A673 (cell line): ENCODE measurements at regions not wholly inside any gene's neighbourhood (a gene's known extent, or its start where the extent isn't known, plus 50 kb on each side); places are given as distances from the start of the nearest gene placed in this dataset.

Source experiments
- CTCF ChIP-seq: fragments of 300-800, 200-600 bp; sonication (generic); conservative IDR thresholded peaks from 2 replicates; pipeline ENCODE4 v1.5.1; 2017; ENCODE audit warnings: low read depth, mild to moderate bottlenecking, antibody characterized with exemption, low read length, moderate library complexity, mixed read lengths
- EZH2 ChIP-seq: fragments of 200-600 bp; sonication (generic); IDR thresholded peaks from 2 replicates; pipeline ENCODE4 v1.6.1; 2017; ENCODE audit warnings: borderline replicate concordance, low read depth, mild to moderate bottlenecking, mixed read lengths, antibody characterized with exemption, low read length; ENCODE audit not compliant: poor library complexity, severe bottlenecking

- no peak for TF ChIP-seq CTCF
- TF ChIP-seq EZH2, result no peak
Observed at GRCh38 chr10:21056461-21056860, 159.3 kb upstream of the NEBL start.
